ENCODE measurements at regions not wholly inside any gene's neighbourhood (a gene's known extent, or its start where the extent isn't known, plus 50 kb on each side); places are given as distances from the start of the nearest gene placed in this dataset.
A peak's percentile ranks its signal among the peaks of the same experiment; 100 is the strongest.

GRCh38 chr6:133705066-133705465, 183.8 kb upstream of the TCF21 start:
- peak overlapping the region; percentile 0 for H3K4me2 ChIP-seq (ENCODE audit: extremely low read depth, insufficient read depth, low read length)
- no peaks in the 10 kb centered on the region for H3K79me2 ChIP-seq (ENCODE audit: control insufficient read depth, insufficient read depth, low read length)
- no peak overlapping the region for H3K9ac ChIP-seq (ENCODE audit: insufficient read depth, low read length)
- H3K4me3 ChIP-seq (replicated peaks in 1 of 4; ENCODE audit: control extremely low read depth in 1 of 4, insufficient read depth in 1 of 4, low read depth in 3 of 4, low read length in 4 of 4), result no peak overlapping the region
- peak; percentile 67 to 96 for DNase-seq (ENCODE audit: low read depth in 2 of 2)
- no peaks in the 10 kb centered on the region for H3K27me3 ChIP-seq (ENCODE audit: control insufficient read depth, insufficient read depth, low read length)
- TF ChIP-seq CTCF (conservative IDR thresholded peaks at IDR 0.05 in 1 of 2, IDR thresholded peaks at IDR 0.05 in 1 of 2; ENCODE audit: low read depth in 1 of 2, low read length in 2 of 2), result no peak
- no peak for TF ChIP-seq EZH2 (IDR thresholded peaks at IDR 0.05; ENCODE audit: low read length, missing control alignments)
- no peaks in the 10 kb centered on the region for H3K36me3 ChIP-seq (ENCODE audit: control insufficient read depth, insufficient read depth, low read length)
- no peaks in the 10 kb centered on the region for H3K9me3 ChIP-seq (ENCODE audit: control insufficient read depth, insufficient read depth, low read depth, low read length)
- peak overlapping the region; percentile 17 for H3K27ac ChIP-seq (ENCODE audit: insufficient read depth, low read length)
- peaks cover 6% of the 10 kb centered on the region for H3K4me1 ChIP-seq (ENCODE audit: control insufficient read depth, extremely low read depth, insufficient read depth, low read length)
- no peaks in the 10 kb centered on the region for H4K20me1 ChIP-seq (ENCODE audit: control insufficient read depth, extremely low read depth, insufficient read depth, low read length)
- H2AFZ ChIP-seq (ENCODE audit: low read length), result no peak overlapping the region

GRCh38 chr6:133705731-133706130, 183.2 kb upstream of the TCF21 start:
- no peak overlapping the region for H3K4me3 ChIP-seq (replicated peaks in 1 of 4; ENCODE audit: control extremely low read depth in 1 of 4, insufficient read depth in 1 of 4, low read depth in 3 of 4, low read length in 4 of 4)
- no peak overlapping the region for H3K27ac ChIP-seq (ENCODE audit: insufficient read depth, low read length)
- peak; percentile 74 to 79 for DNase-seq (ENCODE audit: low read depth in 2 of 2)
- no peaks in the 10 kb centered on the region for H3K27me3 ChIP-seq (ENCODE audit: control insufficient read depth, insufficient read depth, low read length)
- no peaks in the 10 kb centered on the region for H3K79me2 ChIP-seq (ENCODE audit: control insufficient read depth, insufficient read depth, low read length)
- H3K4me1 ChIP-seq (ENCODE audit: control insufficient read depth, extremely low read depth, insufficient read depth, low read length), result peaks cover 6% of the 10 kb centered on the region
- no peak overlapping the region for H2AFZ ChIP-seq (ENCODE audit: low read length)
- H3K36me3 ChIP-seq (ENCODE audit: control insufficient read depth, insufficient read depth, low read length), result no peaks in the 10 kb centered on the region
- no peaks in the 10 kb centered on the region for H3K9me3 ChIP-seq (ENCODE audit: control insufficient read depth, insufficient read depth, low read depth, low read length)
- no peak overlapping the region for H3K4me2 ChIP-seq (ENCODE audit: extremely low read depth, insufficient read depth, low read length)
- H3K9ac ChIP-seq (ENCODE audit: insufficient read depth, low read length), result no peak overlapping the region
- H4K20me1 ChIP-seq (ENCODE audit: control insufficient read depth, extremely low read depth, insufficient read depth, low read length), result no peaks in the 10 kb centered on the region
- TF ChIP-seq CTCF (conservative IDR thresholded peaks at IDR 0.05 in 1 of 2, IDR thresholded peaks at IDR 0.05 in 1 of 2; ENCODE audit: low read depth in 1 of 2, low read length in 2 of 2) (no peak), EZH2 (IDR thresholded peaks at IDR 0.05; ENCODE audit: low read length, missing control alignments) (no peak)

GRCh38 chr6:133707456-133707855, 181.5 kb upstream of the TCF21 start:
- H3K9ac ChIP-seq (ENCODE audit: insufficient read depth, low read length), result no peak overlapping the region
- H3K27ac ChIP-seq (ENCODE audit: insufficient read depth, low read length), result peak overlapping the region; percentile 50
- H3K4me2 ChIP-seq (ENCODE audit: extremely low read depth, insufficient read depth, low read length), result peak overlapping the region; percentile 51
- TF ChIP-seq EZH2 (IDR thresholded peaks at IDR 0.05; ENCODE audit: low read length, missing control alignments) (no peak), CTCF (conservative IDR thresholded peaks at IDR 0.05 in 1 of 2, IDR thresholded peaks at IDR 0.05 in 1 of 2; ENCODE audit: low read depth in 1 of 2, low read length in 2 of 2) (no peak)
- H3K79me2 ChIP-seq (ENCODE audit: control insufficient read depth, insufficient read depth, low read length), result no peaks in the 10 kb centered on the region
- peaks cover 6% of the 10 kb centered on the region for H3K4me1 ChIP-seq (ENCODE audit: control insufficient read depth, extremely low read depth, insufficient read depth, low read length)
- no peak overlapping the region for H2AFZ ChIP-seq (ENCODE audit: low read length)
- no peak overlapping the region for H3K4me3 ChIP-seq (replicated peaks in 1 of 4; ENCODE audit: control extremely low read depth in 1 of 4, insufficient read depth in 1 of 4, low read depth in 3 of 4, low read length in 4 of 4)
- H3K9me3 ChIP-seq (ENCODE audit: control insufficient read depth, insufficient read depth, low read depth, low read length), result no peaks in the 10 kb centered on the region
- DNase-seq (ENCODE audit: low read depth in 2 of 2), result peak; percentile 93 to 98
- no peaks in the 10 kb centered on the region for H3K27me3 ChIP-seq (ENCODE audit: control insufficient read depth, insufficient read depth, low read length)
- no peaks in the 10 kb centered on the region for H4K20me1 ChIP-seq (ENCODE audit: control insufficient read depth, extremely low read depth, insufficient read depth, low read length)
- H3K36me3 ChIP-seq (ENCODE audit: control insufficient read depth, insufficient read depth, low read length), result no peaks in the 10 kb centered on the region

All from fibroblast of lung (primary cell).